Activated CD8-positive, alpha-beta T cell treated with anti-CD3 and anti-CD28 coated beads for 36 hours (primary cell): ENCODE measurements at regions not wholly inside any gene's neighbourhood (a gene's known extent, or its start where the extent isn't known, plus 50 kb on each side); places are given as distances from the start of the nearest gene placed in this dataset.

Experiments
- ATAC-seq: fragments of 200-7000 bp; cut with Tn5 transposase; one replicate; pipeline ENCODE4 v1.10.0; 2021; ENCODE audit warnings: mild to moderate bottlenecking, moderate library complexity
- CTCF ChIA-PET: fragments of 350-600 bp; sonication (Branson Sonifier 250); formaldehyde crosslinking; loops from one replicate; lab custom pipeline; 2021; ENCODE audit warnings: antibody characterized with exemption; lab: Charles Lee
- POLR2A ChIA-PET: fragments of 350-600 bp; sonication (Branson Sonifier 250); formaldehyde crosslinking; loops from one replicate; lab custom pipeline; 2021; ENCODE audit warnings: antibody characterized with exemption; lab: Charles Lee
- DNase-seq: peaks from one replicate; pipeline ENCODE4 v3.0.0-alpha.2; 2020
- H3K27ac Mint-ChIP-seq: one replicate; pipeline ENCODE4 v1.8.0; 2021; ENCODE audit warnings: mild to moderate bottlenecking, mixed read lengths
- H3K27me3 Mint-ChIP-seq: one replicate; pipeline ENCODE4 v1.8.0; 2021; ENCODE audit warnings: mixed read lengths
- H3K36me3 Mint-ChIP-seq: one replicate; pipeline ENCODE4 v1.8.0; 2021; ENCODE audit warnings: low read depth, mixed read lengths
- H3K4me1 Mint-ChIP-seq: one replicate; pipeline ENCODE4 v1.8.0; 2021; ENCODE audit warnings: low read depth, mixed read lengths
- H3K4me3 Mint-ChIP-seq: one replicate; pipeline ENCODE4 v1.8.0; 2021; ENCODE audit warnings: mild to moderate bottlenecking, moderate library complexity, mixed read lengths
- H3K9me3 Mint-ChIP-seq: one replicate; pipeline ENCODE4 v1.8.0; 2021; ENCODE audit warnings: mixed read lengths
- intact Hi-C: fragments of 100-400 bp; cut with micrococcal nuclease; formaldehyde crosslinking; loops from one replicate; pipeline ENCODE4 v1.10.0; 2022
- TF ChIP-seq, protein P1 (sequence below): fragments of 200-600 bp; IDR thresholded peaks from one replicate; pipeline ENCODE4 v1.8.0; 2022; ENCODE audit warnings: antibody characterized with exemption, mild to moderate bottlenecking

DNA sequence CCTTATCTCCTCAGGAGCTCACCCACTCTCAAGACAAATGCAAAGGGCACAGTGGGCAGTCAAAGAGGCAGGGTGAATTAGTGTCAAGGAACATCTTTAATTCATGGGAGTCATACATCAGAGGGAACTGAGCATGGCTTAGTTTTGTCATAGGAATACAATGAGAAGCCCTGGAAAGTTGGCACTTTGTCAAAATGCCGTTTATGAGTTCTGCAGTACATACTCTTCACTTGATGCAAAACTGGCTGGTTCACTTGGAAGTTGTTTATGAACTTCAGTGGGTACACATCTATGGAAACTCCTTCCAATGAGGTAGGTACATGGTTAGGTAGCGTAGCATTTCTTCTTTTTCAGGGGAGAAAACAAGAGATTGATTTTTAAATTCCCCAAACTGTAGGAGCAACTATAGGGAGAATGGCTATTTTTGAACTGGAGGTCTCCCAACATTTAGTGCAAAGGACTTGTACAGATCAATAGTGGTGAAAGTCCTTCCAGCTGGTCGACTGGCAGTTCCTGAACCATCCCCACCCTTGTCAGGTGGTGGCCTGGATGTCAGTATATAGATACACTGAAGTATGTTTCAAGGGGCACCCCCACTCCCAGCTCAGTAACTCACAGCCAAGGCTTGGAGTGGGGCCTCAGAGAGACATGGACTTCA, 580.5 kb downstream of the REEP3 start:
- POLR2A ChIA-PET = no interaction called here
- DNase-seq = no peak
- TF ChIP-seq, protein P1, sequence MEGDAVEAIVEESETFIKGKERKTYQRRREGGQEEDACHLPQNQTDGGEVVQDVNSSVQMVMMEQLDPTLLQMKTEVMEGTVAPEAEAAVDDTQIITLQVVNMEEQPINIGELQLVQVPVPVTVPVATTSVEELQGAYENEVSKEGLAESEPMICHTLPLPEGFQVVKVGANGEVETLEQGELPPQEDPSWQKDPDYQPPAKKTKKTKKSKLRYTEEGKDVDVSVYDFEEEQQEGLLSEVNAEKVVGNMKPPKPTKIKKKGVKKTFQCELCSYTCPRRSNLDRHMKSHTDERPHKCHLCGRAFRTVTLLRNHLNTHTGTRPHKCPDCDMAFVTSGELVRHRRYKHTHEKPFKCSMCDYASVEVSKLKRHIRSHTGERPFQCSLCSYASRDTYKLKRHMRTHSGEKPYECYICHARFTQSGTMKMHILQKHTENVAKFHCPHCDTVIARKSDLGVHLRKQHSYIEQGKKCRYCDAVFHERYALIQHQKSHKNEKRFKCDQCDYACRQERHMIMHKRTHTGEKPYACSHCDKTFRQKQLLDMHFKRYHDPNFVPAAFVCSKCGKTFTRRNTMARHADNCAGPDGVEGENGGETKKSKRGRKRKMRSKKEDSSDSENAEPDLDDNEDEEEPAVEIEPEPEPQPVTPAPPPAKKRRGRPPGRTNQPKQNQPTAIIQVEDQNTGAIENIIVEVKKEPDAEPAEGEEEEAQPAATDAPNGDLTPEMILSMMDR = no peak
- CTCF ChIA-PET = no interaction called here
- H3K4me3 Mint-ChIP-seq = no peak overlapping the region
- no peak for ATAC-seq
- no peak overlapping the region for H3K27ac Mint-ChIP-seq
- no peaks in the 10 kb centered on the region for H3K36me3 Mint-ChIP-seq
- H3K9me3 Mint-ChIP-seq = no peaks in the 10 kb centered on the region
- H3K4me1 Mint-ChIP-seq = no peaks in the 10 kb centered on the region
- no peaks in the 10 kb centered on the region for H3K27me3 Mint-ChIP-seq
- intact Hi-C loops = no loop called here

DNA sequence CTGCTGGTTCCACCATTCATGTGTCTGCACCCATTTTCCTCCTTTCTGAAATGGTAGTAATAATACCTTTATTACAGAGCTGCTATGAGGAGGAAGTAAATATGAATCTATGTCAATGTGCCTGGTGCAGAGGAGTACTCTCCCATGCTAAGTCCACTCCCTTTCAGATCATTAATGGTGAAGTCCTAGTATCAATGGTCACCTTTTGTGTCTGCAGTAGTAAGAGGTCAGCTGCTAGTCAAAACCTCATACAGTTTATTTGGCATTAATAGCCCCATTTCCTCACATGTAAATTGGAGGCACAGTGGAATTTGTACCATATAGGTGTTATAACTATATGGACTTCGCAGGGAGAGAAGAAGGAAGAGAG, 581.0 kb downstream of the REEP3 start:
- ChIA-PET POLR2A (no interaction called here), CTCF (interaction anchor here (2.3 kb wide), 1 partner anchor 13 kb away, joined by 8 read pairs; no protein-coding TSS in a partner anchor)
- intact Hi-C loops = no loop called here
- Mint-ChIP-seq H3K27me3 (no peaks in the 10 kb centered on the region), H3K4me3 (no peak overlapping the region), H3K9me3 (no peaks in the 10 kb centered on the region), H3K4me1 (no peaks in the 10 kb centered on the region), H3K27ac (no peak overlapping the region), H3K36me3 (no peaks in the 10 kb centered on the region)
- TF ChIP-seq, protein P1 = no peak
- no peak for ATAC-seq
- DNase-seq = no peak

DNA sequence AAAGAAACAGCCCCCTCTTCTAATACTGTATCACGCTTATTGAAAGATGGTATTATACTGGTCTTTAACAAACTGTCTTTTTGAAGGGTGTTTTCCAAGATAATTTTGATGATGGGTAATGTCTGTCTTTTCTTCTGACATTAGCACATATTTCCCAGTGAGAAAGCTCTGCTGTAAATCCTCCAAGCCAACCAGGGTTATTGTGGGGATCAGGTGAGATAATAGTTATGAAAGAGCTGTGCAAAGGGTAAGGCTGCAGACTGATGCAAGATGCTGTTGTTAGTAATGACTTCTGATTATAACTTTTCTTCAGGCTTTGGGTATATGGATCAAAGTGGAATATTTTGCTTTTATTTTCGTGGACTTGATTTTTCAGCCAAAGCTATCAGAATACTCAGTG, 581.7 kb downstream of the REEP3 start:
- H3K9me3 Mint-ChIP-seq = no peaks in the 10 kb centered on the region
- no peak overlapping the region for H3K4me3 Mint-ChIP-seq
- no peaks in the 10 kb centered on the region for H3K4me1 Mint-ChIP-seq
- DNase-seq (no peak), ATAC-seq (no peak)
- H3K27ac Mint-ChIP-seq = no peak overlapping the region
- ChIA-PET CTCF (interaction anchor here (2.3 kb wide), 1 partner anchor 13 kb away, joined by 8 read pairs; no protein-coding TSS in a partner anchor), POLR2A (no interaction called here)
- H3K36me3 Mint-ChIP-seq = no peaks in the 10 kb centered on the region
- intact Hi-C loops = no loop called here
- H3K27me3 Mint-ChIP-seq = no peaks in the 10 kb centered on the region
- TF ChIP-seq, protein P1 = no peak

DNA sequence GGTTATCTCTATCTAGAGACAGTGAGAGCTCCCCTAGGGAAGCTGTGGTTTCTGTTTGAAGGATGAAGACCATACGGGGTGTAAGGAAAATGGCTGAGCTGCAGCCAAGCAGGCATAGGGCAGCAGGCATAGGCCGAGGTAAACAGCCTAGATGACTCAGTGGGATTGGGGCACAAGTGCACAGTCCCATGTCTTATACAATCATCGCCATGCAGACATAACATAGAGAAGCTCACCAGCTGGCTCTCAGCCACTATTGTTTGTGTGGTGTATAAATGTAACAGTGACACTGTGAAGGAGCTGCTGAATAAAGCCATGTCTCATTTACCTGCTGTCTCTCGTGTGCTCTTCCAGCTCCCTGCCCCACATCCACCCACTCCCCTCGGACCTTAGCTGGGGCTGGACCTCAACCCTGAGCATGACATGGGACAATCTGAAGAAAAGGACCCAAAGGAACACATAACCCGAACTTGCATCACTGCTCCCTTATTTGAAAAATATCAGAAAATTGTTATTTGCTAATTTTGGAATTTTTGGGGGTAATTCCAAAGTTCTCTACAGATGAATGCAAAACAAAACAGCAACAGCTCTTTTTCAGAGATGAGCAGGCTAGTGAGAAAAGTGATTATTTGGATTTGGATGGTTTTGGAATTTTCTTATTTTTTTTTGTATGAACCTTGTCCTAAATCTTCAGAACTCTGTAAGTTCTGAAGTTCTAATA, 582.7 kb downstream of the REEP3 start:
- DNase-seq (no peak), ATAC-seq (no peak)
- intact Hi-C loops = no loop called here
- Mint-ChIP-seq H3K4me3 (no peak overlapping the region), H3K27ac (no peak overlapping the region), H3K36me3 (no peaks in the 10 kb centered on the region), H3K4me1 (no peaks in the 10 kb centered on the region), H3K27me3 (no peaks in the 10 kb centered on the region), H3K9me3 (no peaks in the 10 kb centered on the region)
- CTCF ChIA-PET = interaction anchor here (2.3 kb wide), 1 partner anchor 12 kb away, joined by 8 read pairs; no protein-coding TSS in a partner anchor
- POLR2A ChIA-PET = no interaction called here
- TF ChIP-seq, protein P1 = no peak

DNA sequence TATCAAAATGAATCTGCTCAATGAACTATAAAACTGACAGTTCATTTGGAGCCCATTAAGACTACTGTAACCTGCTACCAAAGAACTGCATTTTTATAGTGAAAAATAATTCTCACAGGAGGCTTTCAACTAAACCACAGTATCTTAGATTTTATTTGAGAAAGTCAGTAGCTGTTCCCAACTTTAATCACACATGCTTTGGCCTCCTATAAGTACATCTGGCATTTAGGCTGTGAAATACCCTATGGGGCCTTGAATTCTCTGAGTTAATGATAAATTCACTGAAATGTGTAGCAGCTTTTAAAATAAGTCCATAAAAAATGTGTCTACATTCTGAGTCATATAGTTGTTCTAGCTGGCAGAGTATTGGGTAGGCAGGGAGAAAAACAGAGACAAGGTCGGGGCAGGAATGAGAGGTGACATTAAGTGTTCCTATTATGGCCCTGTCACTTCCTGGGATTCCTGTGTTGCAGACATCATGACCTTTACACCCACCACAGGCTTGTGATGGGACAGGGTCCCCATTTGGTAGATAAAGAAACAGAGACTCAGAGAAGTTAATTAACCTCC, 588.8 kb downstream of the REEP3 start:
- no peaks in the 10 kb centered on the region for H3K4me1 Mint-ChIP-seq
- intact Hi-C loops = no loop called here
- ATAC-seq (no peak), DNase-seq (no peak)
- no peak overlapping the region for H3K4me3 Mint-ChIP-seq
- H3K9me3 Mint-ChIP-seq = no peaks in the 10 kb centered on the region
- ChIA-PET POLR2A (no interaction called here), CTCF (no interaction called here)
- TF ChIP-seq, protein P1 = no peak
- H3K27me3 Mint-ChIP-seq = no peaks in the 10 kb centered on the region
- no peak overlapping the region for H3K27ac Mint-ChIP-seq
- H3K36me3 Mint-ChIP-seq = no peaks in the 10 kb centered on the region
